ENCODE measurements at regions not wholly inside any gene's neighbourhood (a gene's known extent, or its start where the extent isn't known, plus 50 kb on each side); places are given as distances from the start of the nearest gene placed in this dataset.

GRCh38 chr4:85407546-85407945, 67.4 kb upstream of the ARHGAP24 start:
- DNase-seq: no peak

- no peak for DNase-seq
Observed at GRCh38 chr4:85408301-85408700, 66.6 kb upstream of the ARHGAP24 start.

- DNase-seq: no peak
Observed at GRCh38 chr4:85409251-85409650, 65.7 kb upstream of the ARHGAP24 start.

DNA sequence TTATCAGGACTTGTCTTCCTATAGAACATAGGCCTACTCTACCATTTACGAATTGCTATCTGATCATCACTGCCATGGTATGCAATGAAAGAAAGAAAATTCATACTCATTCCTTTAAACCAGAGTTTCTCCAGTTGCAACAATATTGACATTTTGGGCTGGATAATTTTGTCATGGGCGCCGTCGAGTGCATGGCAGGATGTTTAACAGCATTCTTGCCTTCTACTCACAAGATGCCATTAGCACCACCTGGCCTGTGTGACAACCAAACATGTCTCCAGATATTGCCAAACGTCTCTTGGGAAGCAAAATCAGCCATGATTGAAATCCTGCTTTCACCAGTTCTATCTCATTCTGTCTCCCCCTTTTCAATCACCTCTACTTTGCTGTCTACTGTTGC, 63.6 kb upstream of the ARHGAP24 start:
- DNase-seq: no peak

DNA sequence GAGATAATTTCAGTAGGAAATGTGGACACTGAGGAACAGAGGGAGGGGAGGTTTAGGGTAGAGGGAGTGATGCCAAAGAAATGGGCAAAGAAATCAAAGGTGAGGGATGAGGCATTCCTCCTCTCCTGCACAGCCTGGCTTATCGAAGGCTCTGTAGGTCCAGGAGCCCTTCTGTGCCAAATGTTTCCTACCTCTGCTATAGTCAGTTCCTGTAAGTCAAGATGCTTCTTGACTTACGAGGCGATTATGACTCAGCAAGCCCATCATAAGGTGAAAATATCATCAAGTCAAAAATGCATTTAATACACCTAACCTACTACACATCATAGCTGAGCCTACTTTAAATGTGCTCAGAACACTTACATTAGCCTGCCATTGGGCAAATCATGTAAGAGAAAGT, 60.0 kb upstream of the ARHGAP24 start:
- DNase-seq: no peak

DNA sequence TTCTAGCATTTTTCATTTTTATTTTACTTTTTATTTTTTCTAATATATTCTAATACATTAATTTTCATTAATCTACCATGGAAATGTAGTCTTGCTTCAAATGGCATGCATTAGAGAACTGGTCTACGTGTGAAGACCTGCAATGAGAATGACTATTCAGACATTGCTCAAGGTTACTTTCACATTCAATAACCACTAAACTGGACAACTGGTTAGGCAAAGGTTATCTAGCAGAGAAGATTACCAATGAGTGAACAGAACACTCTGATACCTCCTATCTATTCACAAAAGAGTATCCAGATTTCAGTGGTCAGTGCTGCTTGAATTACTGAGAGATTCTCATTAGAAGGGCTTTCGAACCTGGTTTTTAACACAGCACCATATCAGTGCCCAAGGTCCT, 58.9 kb upstream of the ARHGAP24 start:
- no peak for DNase-seq

DNA sequence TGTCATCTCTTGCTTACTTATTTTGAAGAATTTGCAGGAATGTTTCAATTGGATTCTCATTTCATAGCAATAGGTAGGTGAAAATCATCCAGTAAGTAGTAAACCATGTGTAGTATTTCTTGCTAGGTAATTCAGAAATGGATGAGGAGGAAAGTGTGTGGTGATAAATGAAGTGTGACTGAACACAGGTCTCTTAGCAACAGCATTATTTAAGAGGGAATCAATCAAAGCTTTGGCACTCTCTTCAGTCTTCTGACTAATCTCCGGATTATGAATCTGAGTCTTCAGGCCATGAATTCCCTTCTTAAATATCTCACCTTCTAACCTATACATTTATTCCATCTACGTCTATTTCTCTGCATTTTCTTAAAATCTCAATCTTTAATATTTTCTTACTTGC, 55.8 kb upstream of the ARHGAP24 start:
- DNase-seq: no peak

DNA sequence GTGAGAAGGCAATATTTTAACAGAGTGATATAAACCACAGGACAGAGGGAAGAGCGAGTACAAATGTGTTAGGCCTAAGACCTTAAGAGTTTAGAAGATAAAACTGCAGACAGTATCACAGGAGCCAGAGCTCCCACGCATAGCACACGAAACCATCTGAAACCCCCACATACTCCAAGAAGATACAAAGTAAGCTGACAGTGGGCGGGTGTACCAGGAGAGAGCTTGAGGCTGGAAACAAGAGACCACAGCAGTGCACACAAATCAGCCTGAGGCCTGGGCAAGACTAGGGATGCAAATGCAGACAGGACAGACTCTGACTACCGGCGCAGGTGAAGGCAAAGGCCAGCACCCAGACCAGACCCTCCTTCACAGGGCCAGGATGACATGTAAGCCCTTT, 54.1 kb upstream of the ARHGAP24 start:
- DNase-seq: no peak

DNA sequence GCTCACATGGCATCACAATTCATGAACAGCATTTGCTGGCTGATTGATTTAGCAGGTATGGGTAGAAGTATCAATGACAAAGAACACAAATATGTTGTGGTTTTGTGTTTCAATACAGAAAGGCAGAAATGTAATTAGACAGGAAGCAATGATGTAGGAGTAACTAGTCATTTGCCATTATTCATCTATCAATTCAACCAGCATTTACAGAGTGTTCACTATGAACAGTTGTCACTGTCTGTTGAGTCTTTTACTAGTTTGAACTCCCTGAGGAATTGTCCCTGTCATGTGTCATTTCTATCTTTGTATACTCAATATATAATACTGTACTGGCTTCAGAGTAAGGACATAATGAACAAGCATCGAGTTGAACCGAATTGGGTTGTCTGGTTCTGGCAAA, 51.5 kb upstream of the ARHGAP24 start:
- no peak for DNase-seq

Data from NCI-H510A (cell line).